Anterior cingulate cortex (tissue), 58 donors: ENCODE measurements at regions not wholly inside any gene's neighbourhood (a gene's known extent, or its start where the extent isn't known, plus 50 kb on each side); places are given as distances from the start of the nearest gene placed in this dataset.
A peak's percentile ranks its signal among the peaks of the same experiment; 100 is the strongest.

Experiments used
- DNase-seq, 58 donors: peaks; one replicate each; lab custom pipeline; 2025; lab: John Stamatoyannopoulos, UW

DNA sequence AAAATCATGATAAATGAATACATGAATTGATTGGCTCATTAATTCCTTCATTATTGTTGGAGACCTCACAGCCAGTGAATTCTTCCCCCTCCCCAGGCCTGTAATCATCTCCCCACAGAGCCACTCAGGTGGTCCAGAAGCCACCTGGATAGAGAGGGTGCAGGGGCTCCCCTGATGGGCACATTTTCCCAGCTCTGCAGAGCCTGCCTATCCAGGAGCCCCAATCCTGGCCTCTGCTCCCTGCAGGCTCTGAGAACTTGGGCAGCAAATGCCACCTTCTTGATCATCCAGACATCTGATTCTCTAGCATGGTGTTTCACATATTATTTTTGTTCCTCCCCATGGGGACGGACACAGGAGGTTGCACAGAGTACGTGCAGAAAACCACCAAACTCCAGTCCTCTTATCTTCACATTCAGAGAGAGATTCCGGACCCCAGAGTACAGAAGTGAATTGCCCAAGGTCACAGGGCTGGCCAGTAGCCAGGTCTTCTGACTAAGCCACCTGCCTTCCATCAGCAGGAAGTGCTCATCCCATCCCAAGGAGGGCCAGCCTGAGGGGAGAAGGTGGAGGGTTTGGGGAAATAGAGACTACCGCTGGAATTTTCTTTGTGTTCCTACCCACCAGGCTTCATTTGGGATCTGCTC lies 348.0 kb downstream of the BUD13 start:
- no peak for DNase-seq

DNA sequence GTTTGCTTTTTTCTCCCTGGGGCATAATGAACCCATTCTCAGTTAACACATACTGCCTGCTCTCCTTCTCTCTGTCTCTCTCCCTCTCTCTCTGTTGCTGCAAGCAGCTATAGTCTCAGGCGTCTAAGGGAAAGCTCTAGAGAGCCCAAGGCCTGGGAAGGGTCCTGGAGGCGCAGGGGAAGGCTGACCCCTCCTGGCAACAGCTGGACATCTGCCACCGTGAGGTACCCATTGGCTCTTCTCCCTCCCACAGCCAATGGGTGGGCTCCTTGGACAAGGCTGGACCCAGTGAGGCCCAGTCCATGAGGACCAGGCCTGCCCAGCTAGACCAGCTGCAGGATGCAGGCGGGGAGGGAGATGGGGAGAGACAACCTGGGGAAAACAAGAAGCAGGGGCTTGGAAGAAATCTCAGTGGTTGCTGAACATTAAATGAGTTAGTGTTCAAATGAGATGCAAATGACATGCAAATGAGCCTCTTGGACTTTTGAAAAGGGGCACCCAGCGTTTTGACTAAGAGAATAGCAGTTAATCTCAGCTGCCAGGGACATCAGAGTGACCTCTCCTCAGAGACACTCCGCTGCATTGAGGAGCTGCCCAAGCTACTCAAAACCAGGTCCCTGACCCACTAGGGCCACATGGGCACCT lies 349.7 kb downstream of the BUD13 start:
- no peak for DNase-seq

DNA sequence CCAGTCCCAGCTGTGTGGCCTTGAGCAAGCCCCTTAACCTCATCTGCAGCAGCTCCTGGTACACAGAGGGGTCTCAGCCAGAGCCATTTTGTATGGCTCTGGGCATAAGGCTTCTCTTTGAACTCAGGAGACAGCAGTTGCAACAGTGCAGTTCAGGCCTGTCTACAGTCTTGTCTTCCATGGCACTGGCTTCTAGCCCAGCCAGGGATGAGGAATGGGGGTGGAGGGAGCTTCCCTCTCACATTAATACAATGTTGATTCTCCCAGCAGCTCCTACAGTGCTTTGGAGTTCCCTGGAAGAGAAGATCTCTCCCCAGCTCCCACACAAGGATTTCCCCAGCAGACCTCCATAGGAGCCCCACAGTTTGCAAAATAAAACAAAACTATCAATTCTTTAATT lies 350.2 kb downstream of the BUD13 start:
- peak in 6 of 58 donors; percentile 4 to 29 (median 11) for DNase-seq

DNA sequence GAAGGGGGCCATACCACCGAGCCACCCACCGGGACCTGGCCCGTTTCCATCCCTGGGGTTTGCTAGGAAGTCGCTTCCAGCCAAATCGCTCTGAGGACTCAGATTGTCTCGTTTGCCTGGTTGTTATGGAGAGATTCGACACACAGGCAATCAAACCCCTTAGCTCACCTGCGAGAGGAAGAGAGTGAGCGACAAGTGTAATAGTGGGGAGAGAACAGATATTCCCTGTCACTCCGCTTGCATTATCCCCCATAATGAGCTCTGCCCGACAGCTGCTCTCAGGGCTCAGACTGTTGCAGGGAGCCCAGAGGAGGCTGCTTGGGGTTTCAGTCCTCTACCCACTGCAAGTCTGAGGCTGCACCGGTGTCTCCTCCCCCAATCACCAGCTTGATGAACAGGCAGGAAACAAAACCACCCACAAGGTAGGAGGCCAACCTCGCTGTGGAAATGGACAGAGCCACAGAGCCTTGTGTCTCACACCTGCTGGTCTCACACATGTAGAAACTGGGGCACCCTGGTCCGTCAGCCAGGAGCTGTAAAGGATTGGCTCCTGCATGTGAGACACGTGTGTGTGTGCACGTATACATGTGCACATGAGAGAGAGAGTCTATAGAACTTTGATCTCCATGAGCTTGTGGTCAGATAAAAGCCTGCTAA lies 351.1 kb downstream of the BUD13 start:
- DNase-seq: peak in 1 of 58 donors; percentile 17

DNA sequence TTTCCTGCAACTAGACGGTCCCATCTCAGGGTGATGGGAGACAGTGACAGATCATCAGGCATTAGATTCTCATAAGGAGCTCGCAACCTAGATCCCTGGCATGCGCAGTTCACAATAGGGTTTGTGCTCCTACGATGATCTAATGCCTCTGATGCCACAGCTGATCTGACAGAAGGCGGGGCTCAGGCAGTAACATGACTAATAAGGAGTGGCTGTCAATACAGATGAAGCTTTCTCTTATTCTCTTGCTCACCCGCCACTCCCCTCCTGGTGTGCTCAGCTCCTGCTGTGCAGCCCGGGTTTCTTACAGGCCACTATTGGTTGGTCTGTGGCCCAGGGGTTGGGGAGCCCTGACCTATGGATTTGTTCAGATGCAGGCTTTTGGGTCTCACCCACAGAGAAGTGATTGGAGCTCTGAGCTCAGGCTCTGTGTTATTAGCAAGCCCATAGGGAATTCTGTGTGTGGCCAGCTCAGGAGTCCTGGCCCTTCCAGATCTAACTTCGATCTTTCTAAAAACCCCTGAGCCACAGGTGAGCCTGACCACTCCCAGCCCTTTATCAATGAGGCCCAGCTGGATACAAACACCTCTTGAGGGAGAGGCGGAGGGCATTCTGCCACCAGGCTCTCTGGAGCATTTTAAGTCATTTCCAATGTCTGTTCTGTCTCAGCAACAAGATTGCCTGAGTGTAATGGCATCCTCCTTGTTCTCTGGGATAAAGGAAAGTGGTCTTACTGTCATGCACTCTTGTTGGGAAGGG lies 351.8 kb downstream of the BUD13 start:
- no peak for DNase-seq

DNA sequence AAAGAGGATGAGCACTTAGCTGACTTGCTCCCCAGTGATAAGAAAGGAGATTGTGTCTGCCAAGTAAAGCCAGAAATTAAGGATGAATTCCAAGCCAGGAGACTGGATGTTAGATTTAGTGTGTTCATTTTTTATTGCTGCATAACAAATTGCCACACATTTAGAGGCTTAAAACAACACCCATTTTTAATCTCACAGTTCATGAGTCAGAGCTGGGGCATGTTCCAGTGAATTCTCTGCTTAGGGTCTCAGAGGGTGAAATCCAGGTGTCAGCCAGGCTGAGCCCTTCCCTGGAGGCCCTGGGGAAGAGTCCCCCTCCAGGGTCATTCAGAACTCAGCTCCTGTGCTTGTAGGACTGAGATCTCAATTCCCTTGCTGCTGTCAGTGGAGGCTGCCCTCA lies 352.8 kb downstream of the BUD13 start:
- no peak for DNase-seq

DNA sequence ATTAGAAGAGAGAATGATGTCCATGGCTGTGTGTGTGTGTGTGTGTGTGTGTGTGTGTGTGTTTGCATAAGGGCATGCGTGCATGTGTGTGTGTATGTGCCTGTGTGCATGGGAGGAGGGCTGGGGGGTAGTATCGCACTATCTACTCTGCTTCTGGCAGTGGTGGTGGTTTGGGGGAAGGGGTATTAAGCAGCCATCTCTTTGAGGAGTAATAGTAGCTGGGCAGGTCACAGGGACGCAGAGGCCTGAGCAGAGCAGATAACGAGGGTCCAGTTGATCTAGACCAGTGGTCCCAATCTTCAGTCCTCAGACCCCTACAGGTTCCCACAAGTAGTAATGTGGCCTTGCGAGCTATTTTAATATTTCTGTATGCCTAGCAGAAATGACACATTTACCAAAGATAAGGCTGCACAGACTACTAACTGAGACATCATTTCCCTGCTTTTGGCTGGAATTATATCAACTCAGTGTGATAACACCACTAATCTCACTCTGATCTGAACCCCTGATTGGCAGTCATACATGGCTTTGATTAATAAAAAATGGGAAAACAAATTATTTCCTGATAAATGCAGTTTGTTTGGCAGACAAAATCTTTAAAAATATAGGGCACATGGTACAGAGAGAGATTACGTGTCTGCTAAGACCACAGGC lies 354.3 kb downstream of the BUD13 start:
- no peak for DNase-seq

DNA sequence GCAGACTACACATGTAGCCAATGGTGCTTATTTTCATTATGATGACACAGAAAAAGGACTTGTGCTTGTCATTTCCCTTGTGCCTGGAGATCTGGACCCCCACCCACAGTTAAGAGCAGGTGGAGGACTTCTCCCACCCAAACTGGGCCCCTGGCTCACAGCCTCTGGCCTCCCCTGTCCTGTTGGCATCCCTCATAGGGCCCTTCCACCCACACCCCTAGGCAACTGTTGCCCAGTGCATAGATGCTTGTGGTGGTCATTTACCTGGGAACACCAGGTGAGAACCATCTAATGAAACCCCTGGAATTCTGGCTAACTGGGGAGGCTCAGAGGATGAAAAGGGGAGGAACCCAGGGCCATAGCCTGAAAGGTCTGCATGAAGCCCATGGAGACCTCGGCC lies 355.9 kb downstream of the BUD13 start:
- DNase-seq: no peak

DNA sequence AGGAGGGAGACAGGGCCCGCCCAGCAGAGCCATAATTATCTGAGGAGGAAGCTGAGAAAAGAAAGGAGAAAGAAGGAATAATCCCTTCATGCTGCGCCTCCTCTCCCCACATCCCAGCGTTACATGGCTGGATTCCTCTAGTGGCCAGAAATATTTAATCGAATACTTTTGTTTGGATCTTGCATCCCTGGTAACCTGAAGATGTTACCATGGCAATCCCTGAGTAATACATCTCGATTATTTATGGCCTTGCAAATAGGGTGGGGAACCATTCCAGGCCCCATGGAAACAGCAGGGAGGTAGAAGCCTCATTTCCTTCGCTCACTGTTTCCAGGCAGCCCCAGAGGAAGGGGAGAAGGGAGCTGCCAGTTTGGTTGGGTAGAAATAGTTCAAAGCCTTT lies 357.7 kb downstream of the BUD13 start:
- DNase-seq: peak in 9 of 58 donors; percentile 7 to 72 (median 36)

DNA sequence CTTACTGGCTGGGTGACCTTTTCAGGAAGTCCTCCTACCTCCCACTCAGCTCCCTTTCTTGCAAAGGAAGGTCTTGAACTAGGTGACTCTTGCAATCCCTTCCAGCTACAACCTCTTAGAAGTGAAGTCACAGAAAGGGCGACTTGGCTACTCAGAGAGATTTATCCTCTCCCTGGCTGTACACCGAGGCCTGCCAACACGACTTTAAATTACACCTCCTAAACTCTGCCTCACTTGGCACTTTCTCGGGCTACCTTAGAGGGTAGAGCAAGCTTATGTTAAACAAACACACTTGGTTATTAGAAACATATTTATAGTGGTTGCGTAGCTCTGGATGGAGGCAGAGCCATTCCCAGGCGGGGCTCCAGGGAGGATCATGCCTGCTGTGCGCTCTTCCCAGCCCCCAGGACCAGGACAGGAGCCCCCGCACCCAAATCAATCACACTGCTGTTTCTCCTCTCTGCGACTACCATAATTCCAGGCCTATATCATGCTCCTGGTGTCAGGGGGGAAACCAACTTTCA lies 358.4 kb downstream of the BUD13 start:
- DNase-seq: no peak

DNA sequence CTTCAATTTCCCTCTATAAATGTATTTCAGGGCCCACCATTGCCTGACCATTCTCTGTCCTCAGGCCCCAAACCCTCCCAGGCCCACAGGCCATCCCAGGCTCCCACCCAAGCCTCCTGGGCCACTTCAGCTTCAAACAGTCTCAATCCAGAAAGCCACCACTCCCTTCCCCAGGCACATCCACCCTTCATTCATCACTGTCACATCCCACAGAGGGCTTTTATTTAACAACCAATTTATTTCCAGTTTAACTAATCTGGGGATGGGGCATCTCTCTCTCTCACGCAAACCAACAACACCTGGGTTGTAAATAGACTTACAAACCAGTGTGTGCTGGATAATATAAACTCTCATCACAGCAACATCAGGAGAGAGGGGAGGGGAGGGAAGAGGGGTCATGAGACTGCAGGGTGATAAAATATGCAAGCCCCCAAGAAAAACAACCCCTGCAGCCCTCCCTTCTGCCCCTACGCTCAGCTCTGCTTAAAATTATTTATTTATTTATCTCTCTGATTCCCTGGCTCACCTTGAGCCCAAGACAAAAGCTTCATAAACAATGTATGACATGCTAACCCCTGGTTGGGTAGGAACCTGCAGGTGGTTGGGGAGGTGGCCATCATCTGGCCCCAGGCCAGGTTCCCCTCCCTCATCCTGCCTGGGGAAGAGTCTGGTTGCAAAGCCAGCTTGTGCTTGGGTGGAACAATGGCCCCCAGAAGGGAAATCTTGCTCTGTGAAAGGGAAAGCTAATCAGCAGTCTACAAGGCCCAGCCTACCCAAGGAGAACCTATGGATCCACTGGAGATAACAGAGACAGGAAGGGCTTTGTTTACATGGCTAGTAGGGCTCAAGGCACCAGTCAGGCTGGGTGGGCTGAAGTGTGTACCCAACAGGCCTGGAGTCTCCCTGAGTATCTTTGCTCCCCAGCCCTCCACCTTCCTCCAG lies 359.2 kb downstream of the BUD13 start:
- DNase-seq: no peak

DNA sequence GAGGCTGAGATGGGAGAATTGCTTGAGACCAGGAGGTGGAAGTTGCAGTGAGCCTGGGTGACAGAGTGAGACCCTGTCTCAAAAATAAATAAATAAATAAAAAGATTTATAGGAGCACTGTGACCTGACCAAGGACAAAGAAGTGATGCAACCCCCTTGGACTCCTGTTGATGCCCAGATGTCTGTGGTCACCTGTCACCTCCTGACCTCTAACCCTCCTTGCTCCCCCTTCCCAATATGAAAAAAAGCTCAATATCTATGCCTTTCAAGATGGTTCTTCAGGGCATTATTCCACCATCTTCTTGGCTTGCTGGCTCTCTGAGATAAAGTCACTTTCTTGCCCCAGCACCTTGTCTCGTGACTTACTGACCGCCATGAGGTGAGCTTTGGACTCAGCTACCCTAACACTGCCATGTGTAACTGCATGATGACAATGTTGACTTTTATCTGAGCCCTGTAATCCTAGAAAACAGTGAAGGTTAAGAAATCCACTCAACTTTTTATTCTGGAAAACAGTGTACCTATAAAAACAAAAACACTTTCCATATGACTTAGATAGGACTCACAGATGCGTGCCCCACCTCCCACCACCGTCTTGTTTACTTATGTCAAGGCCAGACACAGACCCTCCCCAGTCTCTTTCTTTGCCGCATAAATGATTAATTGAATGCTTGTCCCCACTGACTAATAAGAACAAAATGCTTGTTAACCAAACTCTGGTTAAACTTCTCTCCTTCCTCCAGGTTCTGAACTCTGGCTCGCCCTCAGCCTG lies 360.5 kb downstream of the BUD13 start:
- DNase-seq: no peak

DNA sequence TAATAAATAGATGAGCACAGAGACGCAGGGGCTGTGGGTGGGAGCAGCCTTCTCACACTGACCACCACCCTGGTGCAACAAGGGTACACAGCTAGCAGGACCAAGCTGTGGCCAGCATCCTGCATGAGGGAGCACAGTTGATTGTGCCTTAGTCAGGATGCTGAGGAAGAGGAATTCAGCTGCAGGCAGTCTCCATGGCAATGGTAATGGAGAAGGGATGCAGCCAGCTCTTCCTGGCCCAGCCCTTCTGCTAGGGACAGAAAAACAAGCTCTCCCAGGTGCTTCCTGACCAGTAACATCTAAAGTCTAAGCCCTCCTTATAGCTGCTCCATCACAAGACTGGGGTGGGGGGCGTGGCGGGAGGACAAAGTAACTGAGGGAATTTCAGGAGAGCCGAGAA lies 363.5 kb downstream of the BUD13 start:
- DNase-seq: peak in 3 of 58 donors; percentile 3 to 16 (median 14)

DNA sequence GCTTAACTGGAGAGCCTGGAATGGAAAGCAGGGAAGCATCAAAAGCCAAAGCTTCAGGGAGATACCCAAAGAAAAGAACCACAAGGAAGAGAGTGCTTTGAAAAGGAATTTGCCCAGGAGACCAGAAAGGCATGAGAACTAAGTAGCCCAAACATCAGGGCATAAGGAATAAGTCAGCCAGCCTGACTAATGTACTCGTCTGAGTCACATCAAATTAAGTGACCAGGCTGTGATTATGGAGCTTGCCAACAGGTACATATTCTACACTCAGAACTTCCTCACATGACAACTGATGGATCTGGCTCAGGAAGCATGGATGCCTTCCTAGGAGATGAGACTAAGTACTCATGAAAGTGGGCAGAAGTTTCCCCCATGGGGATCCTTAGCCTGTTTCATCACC lies 366.7 kb downstream of the BUD13 start:
- no peak for DNase-seq

DNA sequence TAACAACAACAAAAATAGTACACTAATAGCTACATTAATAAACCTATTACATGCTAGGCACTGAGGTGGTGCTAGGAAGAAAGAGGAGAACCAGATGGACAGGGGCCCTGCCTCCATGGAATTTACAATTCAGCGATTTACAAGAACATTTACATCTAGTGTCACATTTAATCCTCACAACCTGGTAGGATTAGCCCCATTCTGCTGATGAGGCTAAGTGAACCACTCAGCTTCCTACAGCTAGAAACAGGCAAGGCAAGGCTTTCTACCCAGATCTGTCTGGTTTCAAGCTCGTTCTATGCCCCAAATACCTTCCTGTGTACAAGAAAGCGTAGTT lies 368.4 kb downstream of the BUD13 start:
- DNase-seq: no peak

DNA sequence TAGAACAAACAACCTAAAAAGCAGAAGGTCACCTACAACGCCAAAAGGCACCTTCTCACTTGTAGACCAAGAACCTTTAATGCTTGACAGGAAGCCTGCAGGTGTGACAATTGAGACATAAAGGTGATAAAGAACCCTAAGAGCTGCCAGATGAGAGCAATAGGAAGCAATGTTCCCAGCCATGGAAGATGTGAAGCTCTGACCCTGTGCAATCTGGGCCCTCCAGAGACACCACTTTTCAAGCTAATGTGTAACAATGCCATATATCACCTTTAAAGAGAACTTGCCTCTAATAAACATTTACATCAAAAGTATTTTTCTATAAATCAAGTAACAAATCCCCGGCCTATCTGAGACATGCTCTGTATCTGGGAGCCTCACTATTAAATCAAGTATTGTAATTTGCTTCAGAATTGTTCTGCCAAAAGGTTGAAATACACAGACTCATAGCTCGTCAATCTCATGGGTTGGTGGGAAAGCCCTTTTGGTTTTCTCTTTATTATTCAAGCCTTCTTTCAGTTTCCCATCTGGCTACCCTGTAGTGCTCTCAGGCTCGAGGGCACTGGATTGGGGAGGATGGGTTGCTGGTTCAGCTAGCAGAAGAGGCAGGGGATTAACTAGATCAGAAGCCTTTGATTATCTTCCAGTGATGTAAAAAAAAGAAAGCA lies 368.9 kb downstream of the BUD13 start:
- no peak for DNase-seq

DNA sequence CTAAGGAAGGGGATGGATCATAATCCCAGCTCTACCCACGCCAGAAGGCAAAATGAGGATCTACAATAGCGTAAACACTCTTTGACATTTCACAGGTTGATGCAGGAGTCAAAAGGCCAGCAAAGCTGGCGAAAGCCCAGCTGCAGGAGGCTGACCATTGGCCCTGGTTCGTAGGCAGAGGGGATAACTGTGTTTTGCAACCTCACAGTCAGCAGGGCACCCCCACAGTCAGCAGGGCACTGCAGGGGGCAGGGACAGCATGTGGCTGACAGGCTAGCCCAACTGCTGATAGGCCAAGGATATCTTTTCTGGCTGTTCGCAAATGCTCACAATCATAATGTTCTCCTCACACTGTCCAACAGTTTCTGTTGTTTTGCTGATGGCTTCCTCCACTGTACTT lies 372.7 kb downstream of the BUD13 start:
- DNase-seq: no peak

DNA sequence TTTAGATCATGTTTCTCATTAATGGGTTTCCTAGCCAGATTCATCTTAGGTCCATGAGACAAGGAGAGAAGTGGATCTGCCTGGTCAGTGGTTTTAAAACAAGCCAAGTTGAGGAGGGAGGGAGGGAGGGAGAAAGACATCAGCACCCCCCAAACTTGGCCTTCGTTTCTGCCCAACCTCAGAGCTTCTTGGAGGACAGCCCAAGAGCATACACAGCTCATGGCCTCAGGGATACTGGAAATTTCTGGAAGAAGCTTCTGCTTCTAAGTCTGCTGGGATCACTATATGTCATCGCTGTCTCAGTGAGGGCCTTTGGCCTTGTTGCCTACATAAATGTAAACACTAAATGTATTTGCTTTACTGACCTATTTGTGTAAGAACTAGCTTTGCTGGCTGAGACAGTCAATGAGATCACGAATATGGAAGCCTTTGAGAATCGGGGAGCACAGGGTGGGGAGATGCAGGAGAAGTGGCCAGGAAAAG lies 375.1 kb downstream of the BUD13 start:
- DNase-seq: no peak
